ENCODE measurements at regions not wholly inside any gene's neighbourhood (a gene's known extent, or its start where the extent isn't known, plus 50 kb on each side); places are given as distances from the start of the nearest gene placed in this dataset.

DNA sequence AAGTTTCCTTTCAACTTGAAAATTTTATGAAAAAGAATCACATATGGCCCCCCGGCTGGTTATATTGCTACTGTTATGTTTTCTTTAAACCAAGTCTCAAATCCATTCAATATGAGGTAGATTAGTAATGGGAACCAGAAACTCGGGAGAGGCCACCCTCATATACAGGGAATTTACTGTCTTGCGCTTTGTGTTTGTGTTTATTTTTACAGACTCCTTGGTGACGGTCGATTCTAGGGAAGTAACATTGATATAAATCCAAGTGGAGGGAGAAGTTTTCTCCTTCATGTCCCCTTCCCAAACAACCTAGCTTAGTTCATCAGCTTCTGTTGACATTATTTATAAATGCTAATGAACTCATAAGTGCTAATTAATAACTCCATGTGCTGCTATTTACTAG is 163.5 kb upstream of the LMO4 start:
- DNase-seq (ENCODE audit: extremely low read depth in 1 of 2, low read depth in 1 of 2): no peak

GRCh38 chr1:87167157-87167789 is 161.4 kb upstream of the LMO4 start:
- no peak for DNase-seq (ENCODE audit: extremely low read depth in 1 of 2, low read depth in 1 of 2)

GRCh38 chr1:87167848-87168525 is 160.7 kb upstream of the LMO4 start:
- DNase-seq (ENCODE audit: extremely low read depth in 1 of 2, low read depth in 1 of 2): no peak

GRCh38 chr1:87169263-87169910 is 159.3 kb upstream of the LMO4 start:
- DNase-seq (ENCODE audit: extremely low read depth in 1 of 2, low read depth in 1 of 2): no peak

DNA sequence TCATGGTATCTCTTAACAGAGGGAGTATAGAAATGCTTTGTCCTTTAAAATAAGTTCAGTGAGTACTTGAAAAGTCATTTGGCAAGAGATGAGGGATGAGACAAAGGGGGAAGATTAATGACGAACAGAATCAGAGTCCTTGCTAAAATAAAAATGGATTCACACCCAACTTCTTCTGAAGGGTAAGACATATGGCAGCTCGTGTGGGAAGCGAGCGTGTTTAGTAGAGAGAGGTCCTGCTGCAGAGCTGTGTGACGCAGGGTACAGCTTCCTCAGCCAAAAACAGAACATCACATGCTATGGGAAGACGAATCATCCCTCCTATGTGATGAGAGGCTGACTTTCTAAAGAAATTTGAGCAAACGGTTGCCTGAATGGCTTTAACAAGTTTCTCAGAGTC is 158.5 kb upstream of the LMO4 start:
- no peak for DNase-seq (ENCODE audit: extremely low read depth in 1 of 2, low read depth in 1 of 2)

GRCh38 chr1:87170931-87171598 is 157.6 kb upstream of the LMO4 start:
- DNase-seq (ENCODE audit: extremely low read depth in 1 of 2, low read depth in 1 of 2): no peak

- DNase-seq (ENCODE audit: extremely low read depth in 1 of 2, low read depth in 1 of 2): no peak
Measured at GRCh38 chr1:87173231-87173630, 155.4 kb upstream of the LMO4 start.

- DNase-seq (ENCODE audit: extremely low read depth in 1 of 2, low read depth in 1 of 2): no peak
Measured at GRCh38 chr1:87174724-87175245, 153.9 kb upstream of the LMO4 start.

DNA sequence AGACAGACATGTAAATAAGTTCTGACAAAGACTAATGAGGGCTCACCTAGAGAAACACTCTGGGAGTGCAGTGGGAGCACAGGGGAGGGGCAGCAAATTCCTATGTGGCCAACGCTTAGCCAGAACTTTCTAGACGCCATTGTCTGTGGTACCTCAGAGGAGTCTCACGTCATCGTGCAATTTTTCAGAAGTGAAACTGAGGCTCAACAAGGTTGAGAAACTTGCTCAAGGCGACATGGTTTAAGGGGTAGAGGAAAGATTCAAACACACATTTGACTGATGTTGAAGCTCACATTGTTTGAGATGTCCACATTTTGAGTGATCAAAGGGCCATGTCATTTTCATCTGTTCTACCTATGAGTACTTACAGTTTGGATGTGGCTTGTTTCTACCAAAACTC is 152.6 kb upstream of the LMO4 start:
- no peak for DNase-seq (ENCODE audit: extremely low read depth in 1 of 2, low read depth in 1 of 2)

DNA sequence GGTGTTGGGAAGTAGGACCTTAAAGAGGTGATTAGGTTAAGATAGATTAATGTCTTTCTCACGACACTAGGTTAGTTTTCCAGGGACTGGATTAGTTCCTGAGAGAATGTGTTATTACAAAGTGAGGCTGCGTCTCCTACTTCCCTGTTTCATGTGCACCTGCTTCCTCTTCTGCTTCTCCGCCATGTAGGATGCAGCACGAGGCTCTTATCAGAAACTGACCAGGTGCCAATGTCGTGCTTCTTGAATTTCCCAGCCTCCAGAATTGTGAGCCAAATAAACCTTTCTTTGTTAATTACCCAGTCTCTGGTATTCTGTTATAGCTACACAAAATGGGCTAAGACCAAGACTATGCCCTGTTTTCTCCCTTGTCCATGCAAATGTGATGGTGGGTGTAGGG is 152.2 kb upstream of the LMO4 start:
- no peak for DNase-seq (ENCODE audit: extremely low read depth in 1 of 2, low read depth in 1 of 2)

DNA sequence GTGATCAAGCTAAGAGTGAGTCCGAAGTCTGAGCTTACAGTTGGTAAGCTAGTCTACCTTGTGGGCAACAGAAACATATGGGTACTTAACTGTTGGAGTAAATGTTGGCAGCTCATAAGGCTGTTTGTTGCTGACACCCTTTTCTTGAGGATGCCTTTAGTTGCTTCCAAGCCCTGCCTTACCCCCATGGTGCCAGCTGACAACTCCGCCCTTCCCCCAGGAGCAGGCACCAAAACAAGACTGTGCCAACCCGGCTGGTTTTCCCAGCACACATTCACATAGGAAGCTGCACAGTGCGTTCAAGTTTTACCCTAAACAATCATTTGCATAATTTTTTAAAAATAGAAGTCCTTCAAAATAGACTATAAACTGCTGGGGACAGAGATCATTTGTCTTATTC is 150.2 kb upstream of the LMO4 start:
- DNase-seq (ENCODE audit: extremely low read depth in 1 of 2, low read depth in 1 of 2): no peak

- DNase-seq (ENCODE audit: extremely low read depth in 1 of 2, low read depth in 1 of 2): no peak
Measured at GRCh38 chr1:87179076-87179810, 149.4 kb upstream of the LMO4 start.

DNA sequence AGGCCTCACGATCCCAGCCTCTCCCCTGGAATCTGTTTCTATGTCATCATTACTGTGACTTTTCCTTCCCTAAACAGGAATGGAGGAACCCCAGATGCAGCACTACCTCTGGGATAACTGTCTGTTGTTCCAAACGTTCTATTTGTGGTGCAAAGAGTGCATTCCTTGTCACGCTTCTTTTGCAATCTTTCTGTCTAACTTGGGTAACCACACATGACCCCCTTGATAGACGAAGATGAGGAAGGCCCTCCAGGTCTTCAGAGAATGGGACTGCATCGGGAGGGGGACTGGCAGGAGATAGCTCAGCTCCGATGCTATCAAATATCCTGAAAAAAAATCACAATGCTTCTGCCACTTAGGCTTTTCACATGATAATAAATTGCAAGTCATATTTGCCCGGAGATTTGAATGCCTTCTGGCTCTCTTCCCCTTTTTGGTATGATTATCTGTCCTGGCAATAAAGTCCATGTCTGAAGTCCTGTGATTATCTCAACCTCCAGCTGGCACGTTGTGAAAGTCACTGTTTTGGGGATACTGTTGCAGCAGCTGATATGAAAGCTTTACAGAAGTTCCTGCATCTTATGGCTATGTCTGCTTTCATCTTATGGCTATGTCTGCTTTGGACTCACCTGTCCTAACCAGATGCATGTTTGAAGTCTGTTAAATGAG is 148.7 kb upstream of the LMO4 start:
- DNase-seq (ENCODE audit: extremely low read depth in 1 of 2, low read depth in 1 of 2): no peak

DNA sequence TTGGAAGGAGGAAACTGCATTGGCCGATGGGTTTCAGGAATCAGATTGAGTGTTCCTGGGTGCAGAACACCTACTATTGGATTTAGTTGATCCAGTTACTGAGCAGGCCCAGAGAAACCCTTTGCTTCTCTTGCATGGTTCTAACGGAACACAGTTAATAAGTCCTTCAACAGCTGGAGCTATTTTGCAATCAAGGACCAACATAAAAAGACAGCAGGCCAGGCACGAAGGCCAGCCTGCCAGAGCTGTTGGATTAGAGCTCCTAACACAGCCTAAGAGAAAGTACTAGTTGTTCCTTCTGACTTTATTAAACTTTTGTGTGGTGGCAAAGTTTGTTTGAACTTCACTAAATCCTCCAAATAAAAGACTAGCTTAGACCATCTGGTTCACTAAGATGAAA is 148.0 kb upstream of the LMO4 start:
- DNase-seq (ENCODE audit: extremely low read depth in 1 of 2, low read depth in 1 of 2): no peak

GRCh38 chr1:87182611-87183010 is 146.1 kb upstream of the LMO4 start:
- DNase-seq (ENCODE audit: extremely low read depth in 1 of 2, low read depth in 1 of 2): no peak

- DNase-seq (ENCODE audit: extremely low read depth in 1 of 2, low read depth in 1 of 2): no peak
Measured at GRCh38 chr1:87185077-87185476, 143.6 kb upstream of the LMO4 start.

DNA sequence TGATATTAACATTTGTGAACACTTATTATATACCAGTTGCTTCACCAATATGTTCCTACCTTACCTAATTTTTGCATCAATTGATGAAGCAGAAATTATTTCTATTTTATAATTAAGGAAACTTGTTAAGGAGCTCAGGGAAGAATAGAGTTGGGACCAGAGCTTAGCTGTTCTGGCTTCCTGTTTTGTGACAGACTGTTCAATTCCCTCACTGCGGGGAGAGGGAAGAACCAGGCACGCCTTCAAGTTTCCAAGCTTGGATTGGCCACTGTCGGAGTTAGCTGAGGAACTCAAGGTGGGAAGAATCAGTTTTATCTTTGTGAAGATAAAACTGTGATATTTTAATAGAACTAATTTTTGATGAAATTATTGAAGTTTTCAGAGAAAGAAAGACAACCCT is 142.3 kb upstream of the LMO4 start:
- no peak for DNase-seq (ENCODE audit: extremely low read depth in 1 of 2, low read depth in 1 of 2)

DNA sequence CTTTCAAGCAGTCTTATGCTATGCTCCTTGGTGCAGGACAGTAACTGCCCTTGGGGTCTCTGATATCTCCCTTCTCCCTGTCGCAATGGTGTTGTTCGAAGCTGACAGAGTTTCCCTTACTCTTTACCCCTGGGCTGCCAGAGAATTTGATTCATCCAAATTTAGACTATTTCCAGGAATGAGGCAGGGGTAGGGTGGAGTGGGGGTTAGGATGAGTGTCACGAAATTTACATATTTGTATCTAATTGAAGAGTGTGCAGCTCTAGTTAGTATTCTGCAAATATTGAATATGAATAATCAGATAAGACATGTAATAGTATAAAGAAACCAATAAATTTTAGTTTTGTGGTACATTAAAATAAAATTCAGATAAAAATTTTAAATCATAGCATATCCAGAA is 140.0 kb upstream of the LMO4 start:
- DNase-seq (ENCODE audit: extremely low read depth in 1 of 2, low read depth in 1 of 2): no peak

DNA sequence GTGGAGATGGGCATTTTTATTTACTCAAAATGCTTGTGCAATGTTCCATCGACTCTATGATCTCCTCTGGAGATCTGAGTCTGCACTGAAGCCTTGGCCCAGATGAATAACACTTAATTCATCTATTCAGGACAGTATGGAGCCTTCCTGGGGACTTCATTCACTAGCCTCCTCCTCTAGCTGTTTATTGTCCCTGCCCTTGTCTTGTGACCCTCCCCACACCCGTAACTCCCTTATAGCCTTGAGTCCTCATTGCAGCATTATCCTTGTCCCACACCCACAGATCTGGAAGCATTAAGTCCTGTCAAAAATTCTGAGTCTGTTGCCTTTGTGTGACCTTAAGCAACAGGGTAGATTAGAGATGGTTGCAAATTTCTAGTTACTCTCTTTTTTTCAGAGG is 138.3 kb upstream of the LMO4 start:
- DNase-seq (ENCODE audit: extremely low read depth in 1 of 2, low read depth in 1 of 2): no peak

GRCh38 chr1:87191646-87192045 is 137.0 kb upstream of the LMO4 start:
- no peak for DNase-seq (ENCODE audit: extremely low read depth in 1 of 2, low read depth in 1 of 2)

Measured in stimulated activated CD8-positive, alpha-beta memory T cell treated with anti-CD3 and anti-CD28 coated beads, Interleukin-7, amount 100 ng/mL, for 48 hours (primary cell).